Activated naive CD8-positive, alpha-beta T cell treated with anti-CD3 and anti-CD28 coated beads, Interleukin-2, amount 50 U/mL, for 24 hours (primary cell): ENCODE measurements at regions not wholly inside any gene's neighbourhood (a gene's known extent, or its start where the extent isn't known, plus 50 kb on each side); places are given as distances from the start of the nearest gene placed in this dataset.

Experiments
- ATAC-seq: fragments of 150-1000 bp; cut with Tn5 transposase; one replicate; pipeline ENCODE4 v1.10.0; 2021
- DNase-seq: peaks from one replicate; pipeline ENCODE4 v3.0.0; 2021
- H3K27ac Mint-ChIP-seq: one replicate; pipeline ENCODE4 v1.8.0; 2021; ENCODE audit warnings: mild to moderate bottlenecking, mixed read lengths
- H3K27me3 Mint-ChIP-seq: one replicate; pipeline ENCODE4 v1.8.0; 2021; ENCODE audit warnings: mixed read lengths
- H3K36me3 Mint-ChIP-seq: one replicate; pipeline ENCODE4 v1.8.0; 2021; ENCODE audit warnings: low read depth, mixed read lengths
- H3K4me1 Mint-ChIP-seq: one replicate; pipeline ENCODE4 v1.8.0; 2021; ENCODE audit warnings: mixed read lengths
- H3K4me3 Mint-ChIP-seq: one replicate; pipeline ENCODE4 v1.8.0; 2021; ENCODE audit warnings: mild to moderate bottlenecking, moderate library complexity, mixed read lengths
- H3K9me3 Mint-ChIP-seq: one replicate; pipeline ENCODE4 v1.8.0; 2021; ENCODE audit warnings: mixed read lengths

DNA sequence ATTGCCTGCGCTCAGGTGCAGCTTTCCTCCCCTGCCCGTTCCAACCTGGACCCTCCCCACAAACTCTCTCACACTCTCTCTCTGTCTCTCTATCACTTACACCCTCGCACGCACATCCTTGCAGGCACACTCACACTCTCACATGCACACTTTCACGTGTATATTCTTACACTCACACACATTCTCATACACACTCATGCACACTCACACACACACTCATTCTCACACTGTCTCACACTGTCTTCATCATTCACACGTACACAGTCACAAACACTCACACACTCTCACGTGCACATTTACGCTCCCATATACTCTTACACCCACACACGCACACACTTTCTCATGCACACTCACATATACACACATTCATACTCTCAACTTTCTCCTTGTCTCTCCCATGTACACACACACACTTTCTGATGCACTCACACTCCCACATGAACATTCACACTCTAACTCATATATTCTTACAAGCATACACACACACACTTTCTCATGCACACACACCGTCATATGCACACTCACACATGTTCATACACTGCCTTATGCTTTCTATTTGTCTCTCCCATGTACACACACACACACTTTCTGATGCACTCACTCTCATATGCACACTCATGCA, 229.3 kb downstream of the SNX18 start:
- ATAC-seq, result no peak
- H3K4me1 Mint-ChIP-seq, result peaks cover 13% of the 10 kb centered on the region
- no peak overlapping the region for H3K27ac Mint-ChIP-seq
- H3K36me3 Mint-ChIP-seq, result no peaks in the 10 kb centered on the region
- H3K27me3 Mint-ChIP-seq, result no peaks in the 10 kb centered on the region
- DNase-seq, result no peak
- no peak overlapping the region for H3K4me3 Mint-ChIP-seq
- no peaks in the 10 kb centered on the region for H3K9me3 Mint-ChIP-seq

- H3K27ac Mint-ChIP-seq, result no peak overlapping the region
- peaks cover 13% of the 10 kb centered on the region for H3K4me1 Mint-ChIP-seq
- DNase-seq, result no peak
- no peaks in the 10 kb centered on the region for H3K9me3 Mint-ChIP-seq
- no peaks in the 10 kb centered on the region for H3K27me3 Mint-ChIP-seq
- no peak for ATAC-seq
- H3K36me3 Mint-ChIP-seq, result no peaks in the 10 kb centered on the region
- H3K4me3 Mint-ChIP-seq, result no peak overlapping the region
Measured at GRCh38 chr5:54746346-54746745, 228.8 kb downstream of the SNX18 start.

DNA sequence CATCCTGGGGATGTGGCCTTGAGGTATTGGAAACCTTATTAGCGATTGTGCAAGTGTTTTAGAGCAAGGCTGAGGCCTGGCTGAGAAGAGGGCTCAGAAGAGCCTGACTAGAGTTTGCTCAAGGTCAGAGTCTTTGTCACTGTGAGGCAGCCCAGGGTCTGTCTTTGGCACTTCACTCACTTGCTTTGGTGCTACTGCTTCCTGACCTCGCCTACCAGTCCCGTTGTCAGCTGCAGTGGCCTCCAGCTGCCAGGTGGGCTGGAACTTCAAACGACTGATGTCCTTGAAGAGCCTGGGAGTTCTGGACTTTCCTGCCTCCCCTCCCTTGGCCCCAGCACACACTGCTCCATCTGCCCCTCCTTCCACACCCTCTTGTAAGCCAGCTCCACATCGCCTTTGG, 228.0 kb downstream of the SNX18 start:
- H3K4me3 Mint-ChIP-seq, result no peak overlapping the region
- H3K27ac Mint-ChIP-seq, result no peak overlapping the region
- H3K9me3 Mint-ChIP-seq, result no peaks in the 10 kb centered on the region
- H3K4me1 Mint-ChIP-seq, result peaks cover 13% of the 10 kb centered on the region
- ATAC-seq, result no peak
- H3K36me3 Mint-ChIP-seq, result no peaks in the 10 kb centered on the region
- no peak for DNase-seq
- no peaks in the 10 kb centered on the region for H3K27me3 Mint-ChIP-seq

DNA sequence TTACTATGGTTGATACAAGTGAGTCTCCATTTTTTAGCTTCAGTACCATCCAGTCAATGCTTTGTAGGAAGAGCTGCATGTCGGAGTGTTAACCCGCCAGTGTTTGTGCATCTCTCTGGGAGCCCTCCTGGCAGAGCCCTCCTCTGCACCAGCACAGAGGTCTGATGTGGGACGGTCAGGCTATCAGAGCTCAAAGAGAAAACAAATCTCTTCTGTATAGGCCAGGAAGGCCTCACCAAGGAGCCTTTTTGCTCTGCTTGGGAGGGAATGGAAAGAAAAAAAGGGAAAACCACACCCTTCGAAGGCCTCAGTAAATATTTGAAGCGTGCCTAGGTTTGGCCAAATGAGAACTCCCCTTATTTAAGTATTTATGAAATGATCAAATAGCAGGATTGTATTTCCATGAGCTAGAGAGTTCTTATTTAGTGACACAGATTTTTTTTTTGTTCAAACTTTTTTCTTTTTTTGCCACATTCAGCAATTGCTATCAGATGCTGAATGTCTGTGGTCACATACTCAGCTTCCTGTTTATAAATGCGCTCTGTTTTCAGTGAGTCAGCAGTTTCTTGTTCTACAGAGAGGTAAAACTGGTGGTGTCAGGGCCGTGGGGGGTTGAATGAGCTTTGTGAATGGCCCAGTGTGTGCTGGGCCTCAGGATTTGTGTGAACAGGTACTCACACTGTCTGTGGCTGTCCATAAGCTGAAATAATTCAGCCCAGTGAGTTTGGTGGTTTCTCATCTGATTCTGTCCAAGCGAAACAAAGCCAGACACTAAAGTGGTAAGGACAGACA, 226.6 kb downstream of the SNX18 start:
- Mint-ChIP-seq H3K4me1 (peaks cover 13% of the 10 kb centered on the region), H3K4me3 (peak overlapping the region; percentile 25), H3K9me3 (no peaks in the 10 kb centered on the region), H3K36me3 (no peaks in the 10 kb centered on the region), H3K27ac (peak overlapping the region; percentile 69), H3K27me3 (no peaks in the 10 kb centered on the region)
- DNase-seq, result peak; percentile 24
- peak; percentile 53 for ATAC-seq

- Mint-ChIP-seq H3K4me1 (peaks cover 14% of the 10 kb centered on the region), H3K9me3 (no peaks in the 10 kb centered on the region), H3K4me3 (no peak overlapping the region), H3K27ac (no peak overlapping the region), H3K27me3 (no peaks in the 10 kb centered on the region), H3K36me3 (no peaks in the 10 kb centered on the region)
- ATAC-seq (no peak), DNase-seq (no peak)
Measured at GRCh38 chr5:54743581-54743980, 226.0 kb downstream of the SNX18 start.

- no peak for ATAC-seq
- Mint-ChIP-seq H3K36me3 (no peaks in the 10 kb centered on the region), H3K9me3 (no peaks in the 10 kb centered on the region), H3K27ac (no peak overlapping the region), H3K4me3 (no peak overlapping the region), H3K27me3 (no peaks in the 10 kb centered on the region), H3K4me1 (peaks cover 17% of the 10 kb centered on the region)
- no peak for DNase-seq
Measured at GRCh38 chr5:54742417-54742891, 224.9 kb downstream of the SNX18 start.

DNA sequence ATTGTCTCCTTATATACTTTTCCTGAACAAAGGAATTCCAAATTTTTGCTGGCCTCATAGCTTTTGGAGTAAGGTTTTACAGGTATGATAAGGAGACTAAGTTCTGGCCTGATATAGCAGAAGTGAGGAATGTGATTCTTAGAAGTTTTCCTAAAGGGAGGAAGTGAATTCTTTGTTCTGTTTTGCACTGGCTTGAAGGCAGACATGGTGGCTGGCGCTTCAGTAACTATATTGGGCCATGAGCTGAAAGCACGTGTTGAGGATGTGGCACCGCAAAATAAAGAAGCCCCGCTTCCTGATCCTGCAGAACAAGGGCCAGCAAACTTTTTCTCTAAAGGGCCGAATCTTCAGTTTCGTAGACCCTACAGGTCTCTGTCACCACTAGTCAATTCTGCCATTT, 224.2 kb downstream of the SNX18 start:
- no peaks in the 10 kb centered on the region for H3K36me3 Mint-ChIP-seq
- no peaks in the 10 kb centered on the region for H3K27me3 Mint-ChIP-seq
- DNase-seq (no peak), ATAC-seq (no peak)
- H3K4me1 Mint-ChIP-seq, result peaks cover 17% of the 10 kb centered on the region
- no peak overlapping the region for H3K4me3 Mint-ChIP-seq
- no peak overlapping the region for H3K27ac Mint-ChIP-seq
- no peaks in the 10 kb centered on the region for H3K9me3 Mint-ChIP-seq

DNA sequence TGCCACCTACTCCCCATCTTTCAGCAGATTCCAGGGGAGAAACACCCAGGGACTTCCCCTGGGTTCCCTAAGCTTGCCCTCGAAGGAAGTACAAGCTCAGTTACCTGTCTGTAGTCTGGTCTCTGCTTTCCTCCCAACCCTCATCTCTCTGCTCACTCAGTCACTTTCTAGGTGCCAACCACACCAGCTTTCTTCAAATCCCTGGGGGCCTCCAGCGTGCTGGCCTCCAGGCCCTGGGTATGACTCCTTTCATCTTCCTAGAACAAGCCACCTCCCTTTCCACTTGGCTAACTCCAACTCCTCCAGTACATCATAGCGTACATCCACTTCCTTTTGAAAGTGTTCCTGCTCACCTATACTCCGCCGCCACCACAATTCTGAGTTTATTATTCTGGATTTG, 222.6 kb downstream of the SNX18 start:
- peaks cover 17% of the 10 kb centered on the region for H3K4me1 Mint-ChIP-seq
- H3K27ac Mint-ChIP-seq, result no peak overlapping the region
- no peaks in the 10 kb centered on the region for H3K27me3 Mint-ChIP-seq
- H3K9me3 Mint-ChIP-seq, result no peaks in the 10 kb centered on the region
- H3K4me3 Mint-ChIP-seq, result no peak overlapping the region
- no peaks in the 10 kb centered on the region for H3K36me3 Mint-ChIP-seq
- no peak for ATAC-seq
- DNase-seq, result no peak

- H3K9me3 Mint-ChIP-seq, result no peaks in the 10 kb centered on the region
- ATAC-seq (no peak), DNase-seq (no peak)
- no peaks in the 10 kb centered on the region for H3K27me3 Mint-ChIP-seq
- peaks cover 12% of the 10 kb centered on the region for H3K4me1 Mint-ChIP-seq
- H3K4me3 Mint-ChIP-seq, result no peak overlapping the region
- no peak overlapping the region for H3K27ac Mint-ChIP-seq
- H3K36me3 Mint-ChIP-seq, result no peaks in the 10 kb centered on the region
Measured at GRCh38 chr5:54739371-54739770, 221.8 kb downstream of the SNX18 start.

GRCh38 chr5:54738973-54739367, 221.4 kb downstream of the SNX18 start:
- H3K36me3 Mint-ChIP-seq, result no peaks in the 10 kb centered on the region
- no peaks in the 10 kb centered on the region for H3K9me3 Mint-ChIP-seq
- ATAC-seq (no peak), DNase-seq (no peak)
- H3K27me3 Mint-ChIP-seq, result no peaks in the 10 kb centered on the region
- no peak overlapping the region for H3K4me3 Mint-ChIP-seq
- peaks cover 8% of the 10 kb centered on the region for H3K4me1 Mint-ChIP-seq
- no peak overlapping the region for H3K27ac Mint-ChIP-seq

DNA sequence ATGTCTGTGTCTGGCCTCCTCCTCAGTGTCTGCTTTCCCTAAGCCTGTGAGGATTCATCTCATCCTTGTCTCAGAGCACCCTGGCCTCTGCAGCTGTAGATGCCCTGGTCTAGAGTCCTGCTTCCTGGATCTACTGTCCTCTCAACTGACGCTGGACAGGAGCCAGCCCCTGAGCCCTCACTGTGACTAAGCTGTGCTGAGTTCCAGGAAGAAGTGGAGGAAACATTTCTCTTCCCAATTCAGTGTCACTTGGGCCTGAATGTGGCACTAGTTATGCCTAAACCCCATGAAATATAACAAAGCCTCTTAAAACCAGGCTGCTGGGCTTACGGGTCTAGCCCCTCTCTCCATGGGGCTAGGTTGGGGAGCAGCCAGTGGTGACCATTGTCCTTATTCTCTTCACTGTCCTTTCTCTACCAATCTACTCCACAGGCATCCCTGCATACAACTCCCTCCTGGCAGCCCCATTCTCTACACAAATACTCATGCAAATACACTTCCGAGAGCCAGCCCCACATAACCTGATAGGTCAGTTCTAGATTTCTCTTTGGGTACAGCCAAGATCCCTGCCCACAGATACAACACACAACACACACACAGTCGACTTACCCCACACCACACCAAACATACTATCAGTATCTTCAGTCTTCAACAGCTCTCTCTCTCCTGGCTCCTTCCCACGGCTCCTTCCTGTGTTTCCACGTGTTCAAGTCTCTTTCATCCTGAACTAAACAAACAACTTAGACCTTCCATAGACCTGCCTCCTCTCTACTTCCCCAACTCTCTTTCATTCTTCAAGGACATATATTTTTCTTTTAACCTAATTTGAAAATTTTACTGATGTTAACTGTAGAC, 220.8 kb downstream of the SNX18 start:
- Mint-ChIP-seq H3K36me3 (no peaks in the 10 kb centered on the region), H3K27ac (no peak overlapping the region), H3K9me3 (no peaks in the 10 kb centered on the region), H3K27me3 (no peaks in the 10 kb centered on the region), H3K4me3 (no peak overlapping the region), H3K4me1 (peaks cover 3% of the 10 kb centered on the region)
- ATAC-seq (no peak), DNase-seq (no peak)

DNA sequence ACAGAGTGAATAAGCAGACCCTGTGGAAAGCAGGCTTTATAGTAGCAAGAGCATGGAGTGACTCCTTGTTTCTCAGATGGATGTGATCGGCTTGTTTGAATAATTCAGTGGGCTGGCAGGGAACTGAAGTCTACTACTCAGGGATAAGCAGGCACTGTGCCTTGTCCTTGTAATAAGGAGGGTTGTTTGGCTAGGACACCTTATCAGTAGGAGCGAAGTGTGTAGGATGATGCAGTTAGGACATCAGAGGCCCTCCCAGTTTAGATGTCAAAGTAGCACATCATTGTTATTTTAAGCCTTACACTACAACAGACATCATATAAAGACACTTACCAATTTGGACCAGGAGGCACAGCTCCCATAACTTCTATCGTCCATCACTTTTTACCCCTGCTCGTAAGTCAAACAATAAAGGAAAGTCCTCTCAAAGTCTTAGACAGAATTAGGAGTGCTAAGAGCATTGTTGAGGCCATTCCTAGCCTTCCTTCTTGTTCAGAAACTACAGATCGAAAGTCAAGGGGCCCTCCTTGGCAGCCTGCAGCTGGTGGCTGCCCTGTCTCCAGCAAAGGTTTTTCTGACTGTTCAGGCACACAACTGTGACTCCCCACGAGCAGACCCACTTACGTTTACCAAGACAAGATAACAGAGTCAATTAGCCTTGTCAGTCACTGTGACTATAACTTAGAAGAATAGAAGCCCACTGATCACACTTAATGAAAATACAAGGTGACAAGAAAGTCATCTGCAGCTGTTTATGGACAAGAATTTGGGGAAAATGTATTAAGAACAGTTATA, 218.6 kb downstream of the SNX18 start:
- no peak overlapping the region for H3K27ac Mint-ChIP-seq
- H3K4me3 Mint-ChIP-seq, result no peak overlapping the region
- H3K27me3 Mint-ChIP-seq, result no peaks in the 10 kb centered on the region
- H3K4me1 Mint-ChIP-seq, result peaks cover 3% of the 10 kb centered on the region
- DNase-seq (no peak), ATAC-seq (no peak)
- H3K9me3 Mint-ChIP-seq, result no peaks in the 10 kb centered on the region
- no peaks in the 10 kb centered on the region for H3K36me3 Mint-ChIP-seq

- Mint-ChIP-seq H3K4me1 (no peaks in the 10 kb centered on the region), H3K36me3 (no peaks in the 10 kb centered on the region), H3K4me3 (no peak overlapping the region), H3K9me3 (no peaks in the 10 kb centered on the region), H3K27me3 (no peaks in the 10 kb centered on the region), H3K27ac (no peak overlapping the region)
- ATAC-seq (no peak), DNase-seq (no peak)
Measured at GRCh38 chr5:54733101-54733500, 215.5 kb downstream of the SNX18 start.

- H3K27me3 Mint-ChIP-seq, result no peaks in the 10 kb centered on the region
- no peak overlapping the region for H3K4me3 Mint-ChIP-seq
- no peaks in the 10 kb centered on the region for H3K4me1 Mint-ChIP-seq
- DNase-seq (no peak), ATAC-seq (no peak)
- no peak overlapping the region for H3K27ac Mint-ChIP-seq
- H3K9me3 Mint-ChIP-seq, result no peaks in the 10 kb centered on the region
- no peaks in the 10 kb centered on the region for H3K36me3 Mint-ChIP-seq
Measured at GRCh38 chr5:54732108-54732507, 214.5 kb downstream of the SNX18 start.
